ENCODE measurements at regions not wholly inside any gene's neighbourhood (a gene's known extent, or its start where the extent isn't known, plus 50 kb on each side); places are given as distances from the start of the nearest gene placed in this dataset.

- H3K4me3 ChIP-seq (ENCODE audit: low read depth, low read length) = no peak overlapping the region
- TF ChIP-seq CTCF (conservative IDR thresholded peaks at IDR 0.05; ENCODE audit: low read depth, low read length) = no peak
- DNase-seq (ENCODE audit: low read depth) = no peak
Measured at GRCh38 chr5:60262576-60263295, 369.2 kb upstream of the PDE4D start.

GRCh38 chr5:60261732-60262131 lies 368.2 kb upstream of the PDE4D start:
- no peak for TF ChIP-seq CTCF (conservative IDR thresholded peaks at IDR 0.05; ENCODE audit: low read depth, low read length)
- no peak for DNase-seq (ENCODE audit: low read depth)
- no peak overlapping the region for H3K4me3 ChIP-seq (ENCODE audit: low read depth, low read length)

- H3K4me3 ChIP-seq (ENCODE audit: low read depth, low read length) = no peak overlapping the region
- DNase-seq (ENCODE audit: low read depth) = no peak
- no peak for TF ChIP-seq CTCF (conservative IDR thresholded peaks at IDR 0.05; ENCODE audit: low read depth, low read length)
Measured at GRCh38 chr5:60260658-60261057, 367.1 kb upstream of the PDE4D start.

- no peak overlapping the region for H3K4me3 ChIP-seq (ENCODE audit: low read depth, low read length)
- DNase-seq (ENCODE audit: low read depth) = no peak
- TF ChIP-seq CTCF (conservative IDR thresholded peaks at IDR 0.05; ENCODE audit: low read depth, low read length) = no peak
Measured at GRCh38 chr5:60259730-60260129, 366.2 kb upstream of the PDE4D start.

- TF ChIP-seq CTCF (conservative IDR thresholded peaks at IDR 0.05; ENCODE audit: low read depth, low read length) = no peak
- H3K4me3 ChIP-seq (ENCODE audit: low read depth, low read length) = no peak overlapping the region
- no peak for DNase-seq (ENCODE audit: low read depth)
Measured at GRCh38 chr5:60257596-60258271, 364.2 kb upstream of the PDE4D start.

- DNase-seq (ENCODE audit: low read depth) = no peak
- TF ChIP-seq CTCF (conservative IDR thresholded peaks at IDR 0.05; ENCODE audit: low read depth, low read length) = no peak
- no peak overlapping the region for H3K4me3 ChIP-seq (ENCODE audit: low read depth, low read length)
Measured at GRCh38 chr5:60256546-60256945, 363.0 kb upstream of the PDE4D start.

GRCh38 chr5:60248901-60249300 lies 355.4 kb upstream of the PDE4D start:
- no peak for DNase-seq (ENCODE audit: low read depth)
- TF ChIP-seq CTCF (conservative IDR thresholded peaks at IDR 0.05; ENCODE audit: low read depth, low read length) = no peak

More at GRCh38 chr5:60248901-60249300, 355.4 kb upstream of the PDE4D start:
- no peak overlapping the region for H3K4me3 ChIP-seq (ENCODE audit: low read depth, low read length)

Measured in choroid plexus epithelial cell (primary cell).